ENCODE measurements at regions not wholly inside any gene's neighbourhood (a gene's known extent, or its start where the extent isn't known, plus 50 kb on each side); places are given as distances from the start of the nearest gene placed in this dataset.

GRCh38 chr3:99269606-99270351, 368.3 kb upstream of the DCBLD2 start:
- Histone ChIP-seq H3K9me3 (no peaks in the 10 kb centered on the region), H3K27ac (no peak overlapping the region), H3K27me3 (ENCODE audit: low read depth) (no peaks in the 10 kb centered on the region), H3K4me1 (no peaks in the 10 kb centered on the region), H3K4me3 (no peak overlapping the region), H3K36me3 (no peaks in the 10 kb centered on the region)
- ATAC-seq (peak in 1 of 2 donors; percentile 56), DNase-seq (no peak)
- intact Hi-C loops (cut with DNase I) = no loop called here
- no peak for TF ChIP-seq CTCF (IDR thresholded peaks at IDR 0.05)

DNA sequence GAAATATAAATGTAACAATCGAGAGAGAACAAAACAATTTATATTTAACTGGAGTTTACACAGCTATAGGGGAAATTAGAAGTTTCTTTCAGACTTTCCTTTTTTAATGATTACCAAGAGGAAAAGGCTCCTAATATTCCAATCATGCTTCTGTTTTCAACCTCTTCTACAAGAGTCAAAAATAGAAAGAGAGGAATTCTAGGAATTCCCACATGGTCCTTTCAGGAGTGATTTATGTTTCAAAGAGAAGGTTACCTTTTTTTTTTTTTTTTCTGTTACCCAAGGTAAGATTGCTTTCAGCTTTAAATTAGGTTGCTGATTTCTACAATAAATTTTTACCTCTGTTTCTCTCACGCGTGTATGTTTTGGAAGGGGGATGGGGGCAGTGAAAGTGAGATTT, 355.3 kb upstream of the DCBLD2 start:
- H3K36me3 ChIP-seq = no peaks in the 10 kb centered on the region
- intact Hi-C loops (cut with DNase I) = no loop called here
- ATAC-seq (no peak), DNase-seq (no peak)
- no peak for TF ChIP-seq CTCF (IDR thresholded peaks at IDR 0.05)
- H3K4me1 ChIP-seq = no peaks in the 10 kb centered on the region
- no peak overlapping the region for H3K27ac ChIP-seq
- H3K27me3 ChIP-seq (ENCODE audit: low read depth) = no peaks in the 10 kb centered on the region
- no peaks in the 10 kb centered on the region for H3K9me3 ChIP-seq
- no peak overlapping the region for H3K4me3 ChIP-seq

- intact Hi-C loops (cut with DNase I) = no loop called here
- no peaks in the 10 kb centered on the region for H3K27me3 ChIP-seq (ENCODE audit: low read depth)
- no peaks in the 10 kb centered on the region for H3K36me3 ChIP-seq
- H3K9me3 ChIP-seq = no peaks in the 10 kb centered on the region
- ATAC-seq (no peak), DNase-seq (no peak)
- H3K27ac ChIP-seq = no peak overlapping the region
- H3K4me3 ChIP-seq = no peak overlapping the region
- no peak for TF ChIP-seq CTCF (IDR thresholded peaks at IDR 0.05)
- H3K4me1 ChIP-seq = no peaks in the 10 kb centered on the region
These were observed 352.5 kb upstream of the DCBLD2 start for GRCh38 chr3:99253963-99254355.

DNA sequence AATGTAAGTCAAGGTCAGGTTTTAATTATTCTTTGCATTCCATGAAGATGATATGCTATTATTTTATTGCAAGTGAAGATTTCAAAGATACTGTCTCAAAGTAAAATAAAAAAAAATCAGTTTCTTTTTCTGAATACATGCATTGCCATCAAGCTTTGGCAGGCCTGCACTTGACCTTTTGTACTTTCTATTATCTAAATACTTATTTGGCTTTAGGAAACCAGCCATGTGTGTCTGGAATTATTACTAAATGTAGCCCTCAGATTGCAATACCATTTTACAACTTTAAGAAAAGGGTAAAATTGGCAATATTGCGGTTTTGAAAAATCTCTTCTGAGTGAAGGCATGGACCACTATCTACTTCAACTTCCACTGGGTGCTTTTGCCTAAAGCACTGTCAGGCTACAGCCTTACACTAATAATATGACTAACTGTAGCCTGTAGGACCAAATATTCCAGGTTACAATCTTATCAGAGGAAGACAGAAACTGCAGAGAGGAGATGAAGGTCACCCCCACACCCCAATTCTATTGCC, 349.4 kb upstream of the DCBLD2 start:
- Histone ChIP-seq H3K27ac (no peak overlapping the region), H3K4me3 (no peak overlapping the region), H3K27me3 (ENCODE audit: low read depth) (no peaks in the 10 kb centered on the region), H3K9me3 (no peaks in the 10 kb centered on the region), H3K36me3 (no peaks in the 10 kb centered on the region), H3K4me1 (no peaks in the 10 kb centered on the region)
- no peak for ATAC-seq
- no peak for DNase-seq
- intact Hi-C loops (cut with DNase I) = no loop called here
- TF ChIP-seq CTCF (IDR thresholded peaks at IDR 0.05) = no peak

DNA sequence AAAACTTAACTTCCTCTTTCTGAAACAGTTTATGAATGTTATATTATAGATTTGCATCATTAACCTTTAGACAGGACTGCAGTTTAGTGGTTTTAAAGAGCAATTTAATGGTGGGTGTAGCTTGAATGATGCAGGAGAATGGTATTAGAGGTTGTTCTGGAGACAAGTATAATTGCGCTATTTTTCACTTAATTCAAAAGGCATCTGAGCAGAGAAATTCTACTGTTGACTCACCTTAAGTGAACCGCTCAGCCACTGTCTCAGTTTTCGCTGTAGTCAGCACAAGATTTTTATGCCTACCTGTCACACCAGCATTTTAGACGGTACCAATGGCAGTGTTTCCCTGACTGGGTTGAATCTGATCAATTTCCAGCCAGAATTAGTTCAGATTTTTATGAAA, 348.8 kb upstream of the DCBLD2 start:
- no peak for ATAC-seq
- intact Hi-C loops (cut with DNase I) = no loop called here
- no peak for TF ChIP-seq CTCF (IDR thresholded peaks at IDR 0.05)

More for the DNA sequence above, 348.8 kb upstream of the DCBLD2 start:
- no peaks in the 10 kb centered on the region for H3K4me1 ChIP-seq
- H3K27me3 ChIP-seq (ENCODE audit: low read depth) = no peaks in the 10 kb centered on the region
- no peaks in the 10 kb centered on the region for H3K9me3 ChIP-seq
- H3K36me3 ChIP-seq = no peaks in the 10 kb centered on the region
- no peak for DNase-seq
- no peak overlapping the region for H3K27ac ChIP-seq
- H3K4me3 ChIP-seq = no peak overlapping the region
